Astrocyte (in vitro differentiated cells and primary cell): ENCODE measurements at regions not wholly inside any gene's neighbourhood (a gene's known extent, or its start where the extent isn't known, plus 50 kb on each side); places are given as distances from the start of the nearest gene placed in this dataset.

Source experiments
- CTCF ChIP-seq: IDR thresholded peaks from 2 replicates; pipeline ENCODE4 v1.5.1; 2011; ENCODE audit warnings: low read depth, mild to moderate bottlenecking, inconsistent platforms, low read length, moderate library complexity; ENCODE audit not compliant: insufficient read depth
- EZH2 ChIP-seq: IDR thresholded peaks from 2 replicates; pipeline ENCODE4 v1.6.1; 2012; ENCODE audit warnings: mild to moderate bottlenecking, low read length, inconsistent platforms; ENCODE audit not compliant: insufficient read depth

DNA sequence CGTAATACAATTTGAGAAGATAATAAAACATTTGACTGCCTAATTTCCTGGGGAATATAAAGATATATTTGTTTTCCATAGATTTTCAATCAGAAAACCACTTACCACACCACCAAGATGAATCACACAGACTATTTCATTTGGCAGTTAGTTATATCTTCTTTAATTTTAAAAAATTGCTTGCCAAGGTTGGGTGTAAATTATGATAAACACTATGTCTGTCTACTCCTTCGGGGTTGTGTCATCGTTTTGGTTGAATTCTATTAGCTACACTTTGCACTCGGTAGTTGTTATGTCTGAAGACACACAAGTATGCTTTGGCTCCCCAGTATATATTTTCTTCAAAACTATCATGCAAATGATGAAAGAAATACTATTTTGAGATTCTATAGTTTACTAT, 594.8 kb upstream of the SEMA3D start:
- TF ChIP-seq CTCF (no peak), EZH2 (no peak)
